ENCODE measurements at regions not wholly inside any gene's neighbourhood (a gene's known extent, or its start where the extent isn't known, plus 50 kb on each side); places are given as distances from the start of the nearest gene placed in this dataset.

GRCh38 chr12:103011974-103012763 is 54.7 kb downstream of the ASCL1 start:
- DNase-seq = no peak

- no peak for DNase-seq
Measured at GRCh38 chr12:103012884-103013283, 55.4 kb downstream of the ASCL1 start.

GRCh38 chr12:103013741-103014300 is 56.3 kb downstream of the ASCL1 start:
- no peak for DNase-seq

GRCh38 chr12:103016381-103016780 is 58.9 kb downstream of the ASCL1 start:
- no peak for DNase-seq

GRCh38 chr12:103020839-103021238 is 63.4 kb downstream of the ASCL1 start:
- DNase-seq = no peak

GRCh38 chr12:103021538-103022218 is 64.2 kb downstream of the ASCL1 start:
- no peak for DNase-seq

DNA sequence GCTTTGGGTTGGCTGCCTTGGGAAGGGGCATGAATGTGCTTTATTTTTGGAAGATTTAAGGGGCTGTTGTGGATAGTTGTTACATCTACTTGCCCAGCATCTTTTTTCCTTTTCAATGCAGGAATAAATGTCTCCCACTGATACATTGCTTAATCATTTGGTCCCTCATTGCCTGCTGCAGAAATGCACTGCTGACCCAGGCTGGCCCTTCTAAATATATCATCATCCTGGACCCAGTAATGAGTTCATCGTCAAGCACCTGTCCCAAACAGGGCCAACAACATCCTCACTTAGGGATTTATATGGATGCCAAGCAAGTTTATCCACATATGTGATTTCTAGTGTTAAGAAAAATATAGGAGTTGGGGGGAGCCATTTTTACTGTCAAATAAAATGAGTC is 67.2 kb downstream of the ASCL1 start:
- DNase-seq = no peak

- peak; percentile 96 for DNase-seq
Measured at GRCh38 chr12:103026643-103027042, 69.2 kb downstream of the ASCL1 start.

DNA sequence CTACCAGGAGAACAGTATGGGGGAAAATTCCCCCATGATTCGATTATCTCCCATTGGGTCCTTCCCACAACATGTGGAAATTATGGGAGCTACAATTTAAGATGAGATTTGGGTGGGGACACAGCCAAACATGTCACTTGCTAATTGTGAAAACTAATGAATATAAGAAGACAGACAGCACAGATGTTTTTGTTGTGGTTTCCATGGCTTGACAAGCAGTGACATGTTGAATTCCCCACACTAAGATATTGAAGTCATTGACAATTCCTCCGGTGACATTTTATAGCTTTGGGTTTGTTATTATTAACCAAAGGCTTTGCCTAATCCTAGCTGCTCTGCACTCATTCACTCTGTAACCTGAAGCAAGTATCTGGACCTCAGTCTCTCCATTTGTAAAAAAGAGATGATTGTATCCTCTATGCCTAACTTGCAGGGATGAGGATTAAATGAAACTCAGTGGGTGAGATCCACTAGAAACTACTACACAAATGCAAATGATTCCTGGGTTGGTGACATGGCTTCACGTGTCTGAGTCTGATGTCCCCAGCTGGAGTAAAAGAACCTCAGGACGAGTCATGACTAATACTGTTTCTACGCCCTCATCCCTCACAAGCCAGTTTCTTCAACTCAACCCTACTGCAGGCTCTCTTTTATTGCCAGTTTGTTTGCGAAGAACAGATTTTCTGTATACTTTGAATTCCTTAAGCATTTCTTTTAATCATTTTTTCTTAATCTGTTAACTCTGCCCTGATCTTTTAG is 71.6 kb downstream of the ASCL1 start:
- no peak for DNase-seq

GRCh38 chr12:103036581-103037214 is 79.2 kb downstream of the ASCL1 start:
- no peak for DNase-seq

DNA sequence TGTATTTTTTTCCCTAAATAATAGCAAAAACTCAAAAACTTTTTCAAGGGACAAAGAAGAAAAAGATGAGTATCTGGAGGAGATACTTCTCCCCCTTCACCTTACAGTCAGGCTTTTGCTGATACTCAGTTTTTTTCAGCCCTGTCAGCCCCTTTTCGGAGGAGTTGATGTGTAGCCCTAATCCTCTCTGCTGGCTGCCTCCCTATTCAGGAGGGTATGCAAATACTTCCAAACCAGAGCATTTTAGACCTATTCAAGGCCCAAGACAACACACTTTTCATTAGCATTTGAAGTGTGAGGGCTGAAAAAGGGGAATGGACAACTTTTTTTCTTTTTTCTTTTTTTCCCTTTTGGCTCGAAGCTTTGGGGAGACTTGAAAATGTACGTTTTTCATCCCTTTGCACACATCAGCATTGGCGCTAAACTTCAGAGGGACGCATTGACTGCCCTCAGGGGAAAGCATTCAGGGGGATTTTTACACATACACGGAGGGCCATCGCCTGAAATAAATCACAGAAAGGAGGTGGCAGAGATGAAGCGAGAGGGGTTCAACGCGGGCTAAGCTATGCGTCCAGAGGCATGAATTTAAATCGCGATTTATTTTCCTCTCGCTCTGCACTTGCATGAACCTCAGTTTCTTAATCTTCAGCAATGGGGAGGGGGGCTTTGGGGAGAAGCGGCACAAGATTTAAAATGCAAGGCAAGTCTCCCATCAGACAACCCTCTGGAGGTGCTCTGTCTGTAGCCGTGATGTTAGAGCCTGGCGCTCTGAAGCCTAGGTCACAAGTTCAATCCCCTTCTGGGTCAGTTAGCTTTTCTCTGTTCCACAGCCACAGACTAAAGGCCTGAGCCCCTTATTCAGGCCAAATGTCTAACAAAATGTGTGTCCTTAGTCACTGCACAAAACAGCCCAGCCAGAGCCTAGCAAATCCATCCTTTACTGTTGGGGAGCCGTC is 86.3 kb downstream of the ASCL1 start:
- DNase-seq = no peak

DNA sequence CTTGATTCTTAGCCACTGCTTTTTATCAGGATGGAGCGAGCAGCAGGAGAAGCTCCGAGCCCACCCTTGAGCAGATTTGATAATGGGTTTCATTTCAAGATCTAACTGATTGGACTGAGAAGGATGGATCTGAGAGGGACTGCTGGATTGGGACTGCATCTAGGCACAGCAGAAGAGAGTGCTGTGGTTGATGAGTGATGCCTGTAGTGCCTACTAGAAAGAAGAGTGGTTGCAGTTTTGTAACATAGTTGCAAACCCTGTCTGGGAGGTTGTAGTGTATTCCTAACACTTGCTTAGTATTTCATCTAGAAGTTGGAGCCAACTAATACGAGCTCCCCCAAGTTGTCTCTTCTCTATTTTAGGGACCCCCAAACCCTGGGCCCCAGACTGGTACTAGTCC is 88.7 kb downstream of the ASCL1 start:
- DNase-seq = no peak

DNA sequence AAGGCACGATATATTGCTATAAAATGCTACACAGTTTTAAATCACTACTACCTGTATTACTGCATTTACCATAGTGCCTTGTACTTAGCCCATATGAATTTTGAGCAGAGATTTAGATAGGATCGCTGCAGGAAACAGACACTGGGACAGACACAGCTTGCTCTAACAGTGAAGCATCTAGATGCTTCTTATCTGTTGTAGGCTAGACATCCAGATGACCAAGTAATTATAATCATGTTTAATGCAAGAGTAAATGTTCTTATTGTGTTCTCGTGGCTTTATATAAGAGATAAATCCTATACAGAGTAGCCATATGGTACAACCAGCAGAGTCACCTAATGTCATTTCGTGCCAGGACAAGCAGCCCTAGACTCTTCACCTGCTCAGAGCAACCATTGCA is 92.8 kb downstream of the ASCL1 start:
- no peak for DNase-seq

- no peak for DNase-seq
Measured at GRCh38 chr12:103053089-103053488, 95.6 kb downstream of the ASCL1 start.

GRCh38 chr12:103073630-103074029 is 116.2 kb downstream of the ASCL1 start:
- no peak for DNase-seq

- no peak for DNase-seq
Measured at GRCh38 chr12:103075848-103076247, 118.4 kb downstream of the ASCL1 start.

- no peak for DNase-seq
Measured at GRCh38 chr12:103077108-103077773, 119.8 kb downstream of the ASCL1 start.

GRCh38 chr12:103085541-103085940 is 128.1 kb downstream of the ASCL1 start:
- no peak for DNase-seq

DNA sequence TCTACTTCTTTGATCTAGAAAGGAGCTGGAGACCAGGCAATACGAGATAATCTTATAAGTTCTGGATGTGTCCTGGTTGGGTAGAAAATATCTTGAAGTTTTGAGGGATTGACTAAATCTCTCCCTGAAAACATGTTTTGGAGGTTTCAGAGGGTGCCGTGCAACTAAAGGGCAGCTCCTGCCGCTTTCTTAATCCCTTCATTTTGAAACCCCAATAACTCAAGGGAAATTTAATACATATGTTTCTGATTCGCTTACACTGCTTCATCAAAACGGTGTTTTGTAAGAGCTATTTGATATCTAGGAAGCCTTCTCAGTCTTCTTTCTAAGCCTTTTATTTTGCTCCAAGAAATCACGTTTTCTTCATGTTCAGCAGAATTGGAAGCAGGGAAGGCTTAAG is 129.0 kb downstream of the ASCL1 start:
- DNase-seq = no peak

DNA sequence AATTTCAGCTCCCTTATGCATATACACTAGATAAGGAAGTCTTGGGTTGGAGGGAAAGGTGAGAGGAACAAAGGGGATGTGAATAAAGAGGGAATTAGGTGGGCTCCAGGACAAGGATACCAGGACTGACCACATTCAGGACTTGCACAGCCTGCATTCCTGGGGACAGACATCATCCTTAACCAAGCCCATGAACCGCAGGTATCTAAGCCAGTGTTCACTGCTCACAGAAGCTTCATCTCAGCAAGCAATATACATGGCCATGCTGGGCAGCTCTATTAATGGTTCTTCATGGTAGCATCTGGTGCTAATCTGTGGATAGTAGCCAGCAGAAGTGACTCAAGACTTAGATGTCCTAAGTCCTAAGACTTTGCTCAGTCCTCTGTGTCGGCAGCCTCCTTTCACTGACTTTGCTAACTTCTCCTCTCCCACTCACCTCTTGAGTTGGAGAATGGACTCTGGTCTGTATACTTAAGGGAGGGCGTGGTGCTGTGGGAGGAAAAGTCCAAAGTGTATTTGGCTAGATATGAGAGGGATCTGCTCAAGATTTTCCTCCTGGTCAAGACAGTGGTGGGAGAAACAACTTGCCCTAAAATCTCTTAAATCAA is 136.1 kb downstream of the ASCL1 start:
- DNase-seq = no peak

DNA sequence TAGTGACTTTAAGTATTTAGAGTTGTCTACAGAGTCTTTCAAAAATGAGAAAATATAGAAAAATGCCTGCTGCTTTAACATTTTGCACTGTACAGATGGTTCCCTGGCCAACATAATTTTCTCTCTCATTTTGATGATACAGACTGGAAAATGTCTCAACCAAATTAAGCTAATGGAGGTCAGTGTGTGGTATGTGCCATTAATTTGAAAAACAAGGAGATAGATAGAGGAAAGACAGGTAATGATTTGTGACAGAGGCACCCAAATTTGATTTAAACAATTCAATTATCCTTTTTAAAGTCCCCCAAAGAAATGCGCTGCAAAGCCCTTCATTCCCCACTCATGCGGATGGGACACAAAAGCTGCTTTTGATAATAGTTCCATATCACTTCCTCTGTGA is 140.0 kb downstream of the ASCL1 start:
- no peak for DNase-seq
